Endothelial cell of umbilical vein (primary cell): ENCODE measurements at regions not wholly inside any gene's neighbourhood (a gene's known extent, or its start where the extent isn't known, plus 50 kb on each side); places are given as distances from the start of the nearest gene placed in this dataset.

Experiments used
- BruUV-seq: library from RNA; stranded (reverse); fragments of 400-500 nt; replicated peaks from 2 replicates; lab custom pipeline; 2021; lab: Mats Ljungman, UMichigan
- CTCF ChIA-PET: fragments of 300-600, 350-600 bp; sonication (Branson Sonifier 250); formaldehyde crosslinking; loops from one replicate; lab custom pipeline; 2021; ENCODE audit warnings: antibody characterized with exemption, inconsistent platforms; lab: Charles Lee
- POLR2A ChIA-PET: fragments of 300-600, 350-600 bp; sonication (Branson Sonifier 250); formaldehyde crosslinking; loops from one replicate; lab custom pipeline; 2021; ENCODE audit warnings: antibody characterized with exemption, inconsistent platforms; lab: Charles Lee
- DNase-seq: peaks from one replicate; pipeline ENCODE4 v3.0.0-alpha.2; 2011; ENCODE audit warnings: low read depth, low spot score
- FAIRE-seq: peaks from 2 replicates; lab custom pipeline; 2011; peaks lifted over from hg19 to GRCh38; lab: Jason Lieb, UNC
- H2AFZ ChIP-seq: 2 replicates; pipeline ENCODE4 v1.6.0; 2012; ENCODE audit warnings: low read depth, low read length, control low read depth, inconsistent platforms
- H3K27ac ChIP-seq: 2 replicates; pipeline ENCODE4 v1.5.1; 2011; ENCODE audit warnings: low read depth, mild to moderate bottlenecking, control low read depth, low read length, moderate library complexity; ENCODE audit not compliant: insufficient read depth
- H3K27me3 ChIP-seq, 2 experiments: 2 replicates each; pipeline versions ENCODE4 v1.6.0 to v1.6.1; 2011; ENCODE audit warnings: low read length in 2 of 2, mixed read lengths in 1 of 2; ENCODE audit not compliant: control insufficient read depth in 2 of 2, insufficient read depth in 2 of 2
- H3K36me3 ChIP-seq, 2 experiments: 2 replicates in 1 of 2; 3 replicates in 1 of 2; pipeline ENCODE4 v1.5.1; 2011; ENCODE audit warnings: low read length in 2 of 2, mild to moderate bottlenecking in 1 of 2, moderate library complexity in 1 of 2; ENCODE audit not compliant: control insufficient read depth in 2 of 2, insufficient read depth in 2 of 2; ENCODE audit errors: extremely low read depth in 1 of 2
- H3K4me1 ChIP-seq: 3 replicates; pipeline ENCODE4 v1.5.1; 2011; ENCODE audit warnings: mild to moderate bottlenecking, low read length; ENCODE audit not compliant: control insufficient read depth, insufficient read depth; ENCODE audit errors: extremely low read depth
- H3K4me2 ChIP-seq: 2 replicates; pipeline ENCODE4 v1.6.1; 2011; ENCODE audit warnings: low read length, control low read depth, mixed read lengths; ENCODE audit not compliant: insufficient read depth
- H3K4me3 ChIP-seq, 3 experiments: fragments of 200-600 bp in 1 of 3; sonication (generic), shearing (Covaris generic) in 1 of 3; replicated peaks in 1 of 3; 2 replicates each; pipeline ENCODE4 v1.5.1; 2011 to 2016; ENCODE audit warnings: control low read depth in 3 of 3, low read length in 3 of 3, mild to moderate bottlenecking in 2 of 3, inconsistent platforms in 1 of 3, low read depth in 1 of 3, moderate library complexity in 1 of 3; ENCODE audit not compliant: insufficient read depth in 1 of 3
- H3K79me2 ChIP-seq: 2 replicates; pipeline ENCODE4 v1.6.0; 2012; ENCODE audit warnings: low read length, inconsistent platforms; ENCODE audit not compliant: control insufficient read depth, insufficient read depth
- H3K9ac ChIP-seq: replicated peaks from 2 replicates; pipeline ENCODE3; 2011; ENCODE audit warnings: low read length, control low read depth; ENCODE audit not compliant: insufficient read depth; ENCODE audit errors: extremely low read depth
- H3K9me1 ChIP-seq: replicated peaks from 3 replicates; pipeline ENCODE4 v1.6.0; 2011; ENCODE audit warnings: mild to moderate bottlenecking, low read length; ENCODE audit not compliant: control insufficient read depth, insufficient read depth; ENCODE audit errors: extremely low read depth
- H3K9me3 ChIP-seq: replicated peaks from 2 replicates; pipeline ENCODE4 v1.5.1; 2012; ENCODE audit warnings: low read length, inconsistent platforms; ENCODE audit not compliant: control insufficient read depth, insufficient read depth
- H4K20me1 ChIP-seq: replicated peaks from 2 replicates; pipeline ENCODE3; 2011; ENCODE audit warnings: mild to moderate bottlenecking, low read length; ENCODE audit not compliant: control insufficient read depth, insufficient read depth; ENCODE audit errors: extremely low read depth
- EZH2 ChIP-seq: IDR thresholded peaks from 2 replicates; pipeline ENCODE4 v1.6.1; 2012; ENCODE audit warnings: borderline replicate concordance, low read depth, mild to moderate bottlenecking, moderate library complexity, low read length, inconsistent platforms; ENCODE audit not compliant: severe bottlenecking
- FOS ChIP-seq: IDR thresholded peaks from 2 replicates; pipeline ENCODE4 v1.6.1; 2011; ENCODE audit warnings: mild to moderate bottlenecking, low read length, moderate library complexity, borderline replicate concordance; ENCODE audit not compliant: insufficient read depth
- GATA2 ChIP-seq: IDR thresholded peaks from 2 replicates; pipeline ENCODE4 v1.7.0; 2011; ENCODE audit warnings: low read depth, mild to moderate bottlenecking, moderate library complexity, mixed read lengths, low read length; ENCODE audit not compliant: insufficient read length, insufficient read depth
- JUN ChIP-seq: IDR thresholded peaks from 2 replicates; pipeline ENCODE4 v1.6.1; 2011; ENCODE audit warnings: borderline replicate concordance, low read depth; ENCODE audit not compliant: insufficient read length, insufficient read depth
- MYC ChIP-seq: IDR thresholded peaks from one replicate; pipeline ENCODE4 v1.6.1; 2011; ENCODE audit warnings: mild to moderate bottlenecking, low read depth, low read length
- POLR2A ChIP-seq: IDR thresholded peaks from 2 replicates; pipeline ENCODE4 v1.6.1; 2012; ENCODE audit warnings: low read depth, mild to moderate bottlenecking, control low read depth, low read length
- POLR2AphosphoS5 ChIP-seq: IDR thresholded peaks from 2 replicates; pipeline ENCODE4 v1.6.1; 2012; ENCODE audit warnings: low read depth, mild to moderate bottlenecking, control low read depth, low read length, moderate library complexity; ENCODE audit not compliant: insufficient read depth
- dilution Hi-C: fragments of 300-500 bp; cut with MboI; formaldehyde crosslinking; loops from one replicate; pipeline ENCODE4 v1.15.0; 2019; ENCODE audit warnings: low sequenced_read_pairs; ENCODE audit not compliant: extremely low pct_ligation_motif_present
- intact Hi-C: fragments of 100-400 bp; cut with micrococcal nuclease; formaldehyde crosslinking; loops from one replicate; pipeline ENCODE4 v1.10.0; 2022
- TF ChIP-seq, protein P1 (sequence below), 2 donors: IDR thresholded peaks; 1 replicate in 1 of 2; 2 replicates in 1 of 2; pipeline ENCODE4 v1.5.1; 2011; ENCODE audit warnings: low read length in 2 of 2, mild to moderate bottlenecking in 2 of 2, moderate library complexity in 2 of 2, control low read depth in 1 of 2, inconsistent platforms in 1 of 2, low read depth in 1 of 2; ENCODE audit not compliant: insufficient read depth in 1 of 2; ENCODE audit errors: extremely low read depth in 1 of 2
- TF ChIP-seq, protein P2 (sequence below): IDR thresholded peaks from 2 replicates; pipeline ENCODE4 v1.6.1; 2011; ENCODE audit not compliant: insufficient read depth, insufficient read length

DNA sequence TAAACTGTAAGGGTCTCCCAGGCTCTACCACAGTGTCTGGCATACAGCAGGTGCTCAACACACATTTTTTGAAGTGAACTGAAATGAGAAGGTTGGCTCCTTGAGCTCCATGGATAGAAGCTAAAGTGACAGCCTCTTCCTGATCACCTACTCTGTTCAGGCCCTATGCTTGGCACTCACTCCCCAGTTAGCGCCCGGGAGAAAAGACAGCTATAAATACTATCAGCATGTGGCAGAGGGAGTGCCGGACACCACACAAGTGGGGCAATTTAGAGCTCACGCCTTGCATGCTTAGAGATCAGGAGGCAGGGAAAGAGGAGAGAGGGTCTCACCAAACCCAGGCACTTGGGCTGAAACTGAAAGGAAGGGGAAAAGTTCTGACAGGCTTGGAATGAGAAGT is 195.5 kb downstream of the BUD13 start:
- dilution Hi-C loops (no loop called here), intact Hi-C loops (no loop called here)
- ChIA-PET POLR2A (no interaction called here), CTCF (interaction anchor here (0.7 to 1.7 kb wide), 5 partner anchors 12 to 135 kb away, joined by 3 to 4 read pairs (median 3); no protein-coding TSS in a partner anchor)
- peaks cover 3% of the 10 kb centered on the region for H3K4me1 ChIP-seq
- no peaks in the 10 kb centered on the region for H4K20me1 ChIP-seq
- H3K9me3 ChIP-seq = no peaks in the 10 kb centered on the region
- DNase-seq = no peak
- FAIRE-seq = no peak
- H3K4me3 ChIP-seq = no peak overlapping the region
- H3K9ac ChIP-seq = no peak overlapping the region
- BruUV-seq = no TSS peak
- peaks cover 53 to 55% of the 10 kb centered on the region in 2 experiments for H3K27me3 ChIP-seq
- no peaks in the 10 kb centered on the region for H3K79me2 ChIP-seq
- TF ChIP-seq EZH2 (no peak), POLR2AphosphoS5 (no peak), JUN (no peak), POLR2A (no peak), GATA2 (no peak), FOS (no peak), MYC (no peak)
- TF ChIP-seq, protein P1, sequence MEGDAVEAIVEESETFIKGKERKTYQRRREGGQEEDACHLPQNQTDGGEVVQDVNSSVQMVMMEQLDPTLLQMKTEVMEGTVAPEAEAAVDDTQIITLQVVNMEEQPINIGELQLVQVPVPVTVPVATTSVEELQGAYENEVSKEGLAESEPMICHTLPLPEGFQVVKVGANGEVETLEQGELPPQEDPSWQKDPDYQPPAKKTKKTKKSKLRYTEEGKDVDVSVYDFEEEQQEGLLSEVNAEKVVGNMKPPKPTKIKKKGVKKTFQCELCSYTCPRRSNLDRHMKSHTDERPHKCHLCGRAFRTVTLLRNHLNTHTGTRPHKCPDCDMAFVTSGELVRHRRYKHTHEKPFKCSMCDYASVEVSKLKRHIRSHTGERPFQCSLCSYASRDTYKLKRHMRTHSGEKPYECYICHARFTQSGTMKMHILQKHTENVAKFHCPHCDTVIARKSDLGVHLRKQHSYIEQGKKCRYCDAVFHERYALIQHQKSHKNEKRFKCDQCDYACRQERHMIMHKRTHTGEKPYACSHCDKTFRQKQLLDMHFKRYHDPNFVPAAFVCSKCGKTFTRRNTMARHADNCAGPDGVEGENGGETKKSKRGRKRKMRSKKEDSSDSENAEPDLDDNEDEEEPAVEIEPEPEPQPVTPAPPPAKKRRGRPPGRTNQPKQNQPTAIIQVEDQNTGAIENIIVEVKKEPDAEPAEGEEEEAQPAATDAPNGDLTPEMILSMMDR (IDR thresholded peaks at IDR 0.05; ENCODE audit: extremely low read depth in 1 of 2, insufficient read depth in 1 of 2, low read depth in 1 of 2, low read length in 2 of 2) = no peak
- TF ChIP-seq, protein P2, sequence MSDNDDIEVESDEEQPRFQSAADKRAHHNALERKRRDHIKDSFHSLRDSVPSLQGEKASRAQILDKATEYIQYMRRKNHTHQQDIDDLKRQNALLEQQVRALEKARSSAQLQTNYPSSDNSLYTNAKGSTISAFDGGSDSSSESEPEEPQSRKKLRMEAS = no peak
- no peaks in the 10 kb centered on the region for H3K9me1 ChIP-seq
- H3K36me3 ChIP-seq = no peaks in the 10 kb centered on the region
- H3K27ac ChIP-seq = no peak overlapping the region
- H3K4me2 ChIP-seq = no peak overlapping the region
- H2AFZ ChIP-seq = no peak overlapping the region
